HEK293 (cell line): ENCODE measurements at regions not wholly inside any gene's neighbourhood (a gene's known extent, or its start where the extent isn't known, plus 50 kb on each side); places are given as distances from the start of the nearest gene placed in this dataset.

ENCODE experiments used
- FEZF1 ChIP-seq: fragments of 450-650 bp; formaldehyde crosslinking; IDR thresholded peaks from 2 replicates; pipeline ENCODE4 v1.5.1; 2016; ENCODE audit warnings: missing biosample characterization, missing genetic modification characterization
- SP3 ChIP-seq: fragments of 450-650 bp; formaldehyde crosslinking; IDR thresholded peaks from 2 replicates; pipeline ENCODE4 v1.5.1; 2016; ENCODE audit warnings: missing biosample characterization, missing genetic modification characterization
- ZNF138 ChIP-seq: fragments of 450-650 bp; formaldehyde crosslinking; IDR thresholded peaks from 2 replicates; pipeline ENCODE4 v1.5.1; 2016; ENCODE audit warnings: missing biosample characterization, missing genetic modification characterization, borderline replicate concordance
- ZNF350 ChIP-seq: fragments of 450-650 bp; formaldehyde crosslinking; IDR thresholded peaks from 2 replicates; pipeline ENCODE4 v1.5.0; 2017; ENCODE audit warnings: missing biosample characterization, mild to moderate bottlenecking, missing genetic modification characterization
- ZNF488 ChIP-seq: fragments of 450-650 bp; formaldehyde crosslinking; IDR thresholded peaks from 2 replicates; pipeline ENCODE4 v1.5.1; 2016; ENCODE audit warnings: missing biosample characterization, missing genetic modification characterization
- ZNF558 ChIP-seq: fragments of 450-650 bp; formaldehyde crosslinking; IDR thresholded peaks from 2 replicates; pipeline ENCODE4 v1.5.1; 2016; ENCODE audit warnings: missing biosample characterization, missing genetic modification characterization
- ZNF624 ChIP-seq: fragments of 450-650 bp; formaldehyde crosslinking; IDR thresholded peaks from 2 replicates; pipeline ENCODE4 v1.5.1; 2017; ENCODE audit warnings: missing biosample characterization, missing genetic modification characterization
- TF ChIP-seq, protein P1 (sequence below): fragments of 450-650 bp; formaldehyde crosslinking; IDR thresholded peaks from 2 replicates; pipeline ENCODE4 v1.5.1; 2016; ENCODE audit warnings: missing biosample characterization, missing genetic modification characterization
- TF ChIP-seq, protein P2 (sequence below): fragments of 450-650 bp; formaldehyde crosslinking; IDR thresholded peaks from 2 replicates; pipeline ENCODE4 v1.5.1; 2016; ENCODE audit warnings: missing biosample characterization, missing genetic modification characterization
- TF ChIP-seq, protein P3 (sequence below): fragments of 450-650 bp; formaldehyde crosslinking; IDR thresholded peaks from 2 replicates; pipeline ENCODE4 v1.5.1; 2016; ENCODE audit warnings: missing biosample characterization, missing genetic modification characterization
- TF ChIP-seq, protein P4 (sequence below): fragments of 450-650 bp; formaldehyde crosslinking; IDR thresholded peaks from 2 replicates; pipeline ENCODE4 v1.5.1; 2016; ENCODE audit warnings: missing biosample characterization, missing genetic modification characterization

DNA sequence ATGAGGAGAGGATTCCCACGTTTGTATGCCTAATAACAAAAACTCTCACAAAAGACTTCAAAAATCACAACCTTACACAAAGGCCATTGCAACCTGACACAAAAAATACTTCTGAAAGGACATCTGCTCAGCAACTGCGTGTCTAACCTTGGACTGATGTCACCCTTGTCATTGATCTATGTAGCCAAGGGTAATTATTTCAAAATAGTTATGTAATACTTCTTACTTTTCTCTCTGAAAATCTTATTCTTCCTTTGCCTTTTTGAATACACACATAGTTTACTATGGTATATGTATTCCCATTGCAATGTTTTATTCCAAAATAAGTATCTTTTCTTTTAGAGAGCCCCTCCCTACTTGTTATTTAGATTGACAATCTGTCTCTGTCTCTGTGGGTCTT is 355.3 kb downstream of the MSX2 start:
- TF ChIP-seq ZNF350 (tag by site-specific recombination) (no peak), ZNF488 (tag by site-specific recombination) (no peak), ZNF138 (tag by site-specific recombination) (no peak), ZNF624 (tag by site-specific recombination) (no peak), SP3 (tag by site-specific recombination) (no peak), ZNF558 (tag by site-specific recombination) (no peak), FEZF1 (tag by site-specific recombination) (no peak)
- TF ChIP-seq, protein P1, sequence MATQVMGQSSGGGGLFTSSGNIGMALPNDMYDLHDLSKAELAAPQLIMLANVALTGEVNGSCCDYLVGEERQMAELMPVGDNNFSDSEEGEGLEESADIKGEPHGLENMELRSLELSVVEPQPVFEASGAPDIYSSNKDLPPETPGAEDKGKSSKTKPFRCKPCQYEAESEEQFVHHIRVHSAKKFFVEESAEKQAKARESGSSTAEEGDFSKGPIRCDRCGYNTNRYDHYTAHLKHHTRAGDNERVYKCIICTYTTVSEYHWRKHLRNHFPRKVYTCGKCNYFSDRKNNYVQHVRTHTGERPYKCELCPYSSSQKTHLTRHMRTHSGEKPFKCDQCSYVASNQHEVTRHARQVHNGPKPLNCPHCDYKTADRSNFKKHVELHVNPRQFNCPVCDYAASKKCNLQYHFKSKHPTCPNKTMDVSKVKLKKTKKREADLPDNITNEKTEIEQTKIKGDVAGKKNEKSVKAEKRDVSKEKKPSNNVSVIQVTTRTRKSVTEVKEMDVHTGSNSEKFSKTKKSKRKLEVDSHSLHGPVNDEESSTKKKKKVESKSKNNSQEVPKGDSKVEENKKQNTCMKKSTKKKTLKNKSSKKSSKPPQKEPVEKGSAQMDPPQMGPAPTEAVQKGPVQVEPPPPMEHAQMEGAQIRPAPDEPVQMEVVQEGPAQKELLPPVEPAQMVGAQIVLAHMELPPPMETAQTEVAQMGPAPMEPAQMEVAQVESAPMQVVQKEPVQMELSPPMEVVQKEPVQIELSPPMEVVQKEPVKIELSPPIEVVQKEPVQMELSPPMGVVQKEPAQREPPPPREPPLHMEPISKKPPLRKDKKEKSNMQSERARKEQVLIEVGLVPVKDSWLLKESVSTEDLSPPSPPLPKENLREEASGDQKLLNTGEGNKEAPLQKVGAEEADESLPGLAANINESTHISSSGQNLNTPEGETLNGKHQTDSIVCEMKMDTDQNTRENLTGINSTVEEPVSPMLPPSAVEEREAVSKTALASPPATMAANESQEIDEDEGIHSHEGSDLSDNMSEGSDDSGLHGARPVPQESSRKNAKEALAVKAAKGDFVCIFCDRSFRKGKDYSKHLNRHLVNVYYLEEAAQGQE (tag by site-specific recombination) = no peak
- TF ChIP-seq, protein P2, sequence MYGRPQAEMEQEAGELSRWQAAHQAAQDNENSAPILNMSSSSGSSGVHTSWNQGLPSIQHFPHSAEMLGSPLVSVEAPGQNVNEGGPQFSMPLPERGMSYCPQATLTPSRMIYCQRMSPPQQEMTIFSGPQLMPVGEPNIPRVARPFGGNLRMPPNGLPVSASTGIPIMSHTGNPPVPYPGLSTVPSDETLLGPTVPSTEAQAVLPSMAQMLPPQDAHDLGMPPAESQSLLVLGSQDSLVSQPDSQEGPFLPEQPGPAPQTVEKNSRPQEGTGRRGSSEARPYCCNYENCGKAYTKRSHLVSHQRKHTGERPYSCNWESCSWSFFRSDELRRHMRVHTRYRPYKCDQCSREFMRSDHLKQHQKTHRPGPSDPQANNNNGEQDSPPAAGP (tag by site-specific recombination) = no peak
- TF ChIP-seq, protein P3, sequence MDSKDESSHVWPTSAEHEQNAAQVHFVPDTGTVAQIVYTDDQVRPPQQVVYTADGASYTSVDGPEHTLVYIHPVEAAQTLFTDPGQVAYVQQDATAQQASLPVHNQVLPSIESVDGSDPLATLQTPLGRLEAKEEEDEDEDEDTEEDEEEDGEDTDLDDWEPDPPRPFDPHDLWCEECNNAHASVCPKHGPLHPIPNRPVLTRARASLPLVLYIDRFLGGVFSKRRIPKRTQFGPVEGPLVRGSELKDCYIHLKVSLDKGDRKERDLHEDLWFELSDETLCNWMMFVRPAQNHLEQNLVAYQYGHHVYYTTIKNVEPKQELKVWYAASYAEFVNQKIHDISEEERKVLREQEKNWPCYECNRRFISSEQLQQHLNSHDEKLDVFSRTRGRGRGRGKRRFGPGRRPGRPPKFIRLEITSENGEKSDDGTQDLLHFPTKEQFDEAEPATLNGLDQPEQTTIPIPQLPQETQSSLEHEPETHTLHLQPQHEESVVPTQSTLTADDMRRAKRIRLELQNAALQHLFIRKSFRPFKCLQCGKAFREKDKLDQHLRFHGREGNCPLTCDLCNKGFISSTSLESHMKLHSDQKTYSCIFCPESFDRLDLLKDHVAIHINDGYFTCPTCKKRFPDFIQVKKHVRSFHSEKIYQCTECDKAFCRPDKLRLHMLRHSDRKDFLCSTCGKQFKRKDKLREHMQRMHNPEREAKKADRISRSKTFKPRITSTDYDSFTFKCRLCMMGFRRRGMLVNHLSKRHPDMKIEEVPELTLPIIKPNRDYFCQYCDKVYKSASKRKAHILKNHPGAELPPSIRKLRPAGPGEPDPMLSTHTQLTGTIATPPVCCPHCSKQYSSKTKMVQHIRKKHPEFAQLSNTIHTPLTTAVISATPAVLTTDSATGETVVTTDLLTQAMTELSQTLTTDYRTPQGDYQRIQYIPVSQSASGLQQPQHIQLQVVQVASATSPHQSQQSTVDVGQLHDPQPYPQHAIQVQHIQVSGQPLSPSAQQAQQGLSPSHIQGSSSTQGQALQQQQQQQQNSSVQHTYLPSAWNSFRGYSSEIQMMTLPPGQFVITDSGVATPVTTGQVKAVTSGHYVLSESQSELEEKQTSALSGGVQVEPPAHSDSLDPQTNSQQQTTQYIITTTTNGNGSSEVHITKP = no peak
- TF ChIP-seq, protein P4, sequence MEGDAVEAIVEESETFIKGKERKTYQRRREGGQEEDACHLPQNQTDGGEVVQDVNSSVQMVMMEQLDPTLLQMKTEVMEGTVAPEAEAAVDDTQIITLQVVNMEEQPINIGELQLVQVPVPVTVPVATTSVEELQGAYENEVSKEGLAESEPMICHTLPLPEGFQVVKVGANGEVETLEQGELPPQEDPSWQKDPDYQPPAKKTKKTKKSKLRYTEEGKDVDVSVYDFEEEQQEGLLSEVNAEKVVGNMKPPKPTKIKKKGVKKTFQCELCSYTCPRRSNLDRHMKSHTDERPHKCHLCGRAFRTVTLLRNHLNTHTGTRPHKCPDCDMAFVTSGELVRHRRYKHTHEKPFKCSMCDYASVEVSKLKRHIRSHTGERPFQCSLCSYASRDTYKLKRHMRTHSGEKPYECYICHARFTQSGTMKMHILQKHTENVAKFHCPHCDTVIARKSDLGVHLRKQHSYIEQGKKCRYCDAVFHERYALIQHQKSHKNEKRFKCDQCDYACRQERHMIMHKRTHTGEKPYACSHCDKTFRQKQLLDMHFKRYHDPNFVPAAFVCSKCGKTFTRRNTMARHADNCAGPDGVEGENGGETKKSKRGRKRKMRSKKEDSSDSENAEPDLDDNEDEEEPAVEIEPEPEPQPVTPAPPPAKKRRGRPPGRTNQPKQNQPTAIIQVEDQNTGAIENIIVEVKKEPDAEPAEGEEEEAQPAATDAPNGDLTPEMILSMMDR (tag by site-specific recombination) = no peak
